ENCODE measurements at regions not wholly inside any gene's neighbourhood (a gene's known extent, or its start where the extent isn't known, plus 50 kb on each side); places are given as distances from the start of the nearest gene placed in this dataset.
"Not testable (repeated sequence)": the region's sequence is repeated elsewhere in the genome, so short reads cannot be mapped to it uniquely, and the experiment has no call there.

DNA sequence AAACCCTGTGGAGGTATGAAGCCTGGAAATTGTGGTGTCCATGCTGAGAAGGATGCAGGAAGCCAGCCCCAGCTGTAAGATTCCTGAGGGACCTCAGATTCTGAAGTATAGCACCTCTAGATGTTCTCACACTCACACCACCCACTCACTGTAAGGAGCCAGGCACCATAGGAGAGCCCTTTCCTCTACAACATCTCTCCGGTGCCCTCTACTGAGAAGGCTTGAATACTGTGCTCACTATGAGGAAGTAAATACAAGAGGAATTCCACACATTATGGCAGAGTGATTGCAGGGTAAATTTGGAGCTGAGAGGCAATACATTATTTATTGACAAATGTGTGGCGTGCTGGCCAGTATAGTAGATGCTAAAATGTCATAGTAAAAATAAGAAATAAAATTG lies 2414.0 kb upstream of the PCDH20 start:
- POLR2A ChIA-PET; H3K27ac ChIP-seq (ENCODE audit: extremely low read length, insufficient read depth, low read length); intact Hi-C loops (cut with micrococcal nuclease; ENCODE audit: unreplicated experiment); H3K4me2 ChIP-seq (ENCODE audit: low read depth, low read length); BruUV-seq (replicated peaks); H3K4me3 ChIP-seq (replicated peaks in 1 of 3; ENCODE audit: insufficient read depth in 1 of 3, low read depth in 2 of 3, low read length in 3 of 3); H3K9me3 ChIP-seq (ENCODE audit: low read length); DNase-seq (ENCODE audit: low spot score); H2AFZ ChIP-seq (ENCODE audit: low read length); H4K20me1 ChIP-seq (ENCODE audit: insufficient read depth, low read length); FAIRE-seq; H3K4me1 ChIP-seq (ENCODE audit: insufficient read depth, low read length); H3K27me3 ChIP-seq (ENCODE audit: control insufficient read depth in 1 of 2, insufficient read depth in 2 of 2, low read length in 2 of 2); CTCF ChIA-PET (ENCODE audit: low intra/inter-chr PET ratio, low total read pairs); H3K79me2 ChIP-seq (ENCODE audit: insufficient read depth, low read length); H3K9ac ChIP-seq (ENCODE audit: insufficient read depth, low read depth, low read length); in situ Hi-C loops (cut with HindIII; ENCODE audit: extremely low pct_ligation_motif_present, low pct_unique_long_range_greater_than_20kb); H3K36me3 ChIP-seq (replicated peaks in 1 of 2; ENCODE audit: control insufficient read depth in 1 of 2, insufficient read depth in 2 of 2, low read length in 2 of 2): not testable (repeated sequence)
- no CpG with 5 or more reads among the region's 2 CpGs for WGBS (ENCODE audit: low lambda C conversion rate)
- ATAC-seq = peak; percentile 100

DNA sequence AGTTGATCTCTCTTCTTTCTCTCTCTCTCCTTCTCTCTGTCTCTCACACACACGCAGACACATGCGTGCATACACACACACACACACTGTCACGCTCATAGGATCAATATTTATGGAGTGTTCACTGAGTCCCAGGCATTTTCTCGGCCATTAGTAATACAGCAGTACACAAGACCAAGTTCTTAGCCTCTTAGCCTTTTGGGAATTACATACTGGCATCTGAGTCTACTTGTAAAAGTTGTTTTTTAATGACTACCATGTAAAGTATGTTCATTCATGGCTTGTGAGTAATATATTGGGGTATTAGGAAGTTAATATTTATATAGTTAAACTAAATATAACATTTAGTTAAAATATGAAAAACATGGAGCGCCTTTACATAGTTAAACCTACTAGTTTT lies 2406.1 kb upstream of the PCDH20 start:
- FAIRE-seq; intact Hi-C loops (cut with micrococcal nuclease; ENCODE audit: unreplicated experiment); H3K9ac ChIP-seq (ENCODE audit: insufficient read depth, low read depth, low read length); BruUV-seq (replicated peaks); CTCF ChIA-PET (ENCODE audit: low intra/inter-chr PET ratio, low total read pairs); H4K20me1 ChIP-seq (ENCODE audit: insufficient read depth, low read length); H3K9me3 ChIP-seq (ENCODE audit: low read length); H3K4me1 ChIP-seq (ENCODE audit: insufficient read depth, low read length); DNase-seq (ENCODE audit: low spot score); H3K4me2 ChIP-seq (ENCODE audit: low read depth, low read length); ATAC-seq; H3K36me3 ChIP-seq (replicated peaks in 1 of 2; ENCODE audit: control insufficient read depth in 1 of 2, insufficient read depth in 2 of 2, low read length in 2 of 2); POLR2A ChIA-PET; in situ Hi-C loops (cut with HindIII; ENCODE audit: extremely low pct_ligation_motif_present, low pct_unique_long_range_greater_than_20kb); H2AFZ ChIP-seq (ENCODE audit: low read length); H3K27me3 ChIP-seq (ENCODE audit: control insufficient read depth in 1 of 2, insufficient read depth in 2 of 2, low read length in 2 of 2); H3K79me2 ChIP-seq (ENCODE audit: insufficient read depth, low read length); H3K4me3 ChIP-seq (replicated peaks in 1 of 3; ENCODE audit: insufficient read depth in 1 of 3, low read depth in 2 of 3, low read length in 3 of 3); H3K27ac ChIP-seq (ENCODE audit: extremely low read length, insufficient read depth, low read length): not testable (repeated sequence)
- 7% methylated on average over 5 of the region's 5 CpGs for WGBS (ENCODE audit: low lambda C conversion rate)

DNA sequence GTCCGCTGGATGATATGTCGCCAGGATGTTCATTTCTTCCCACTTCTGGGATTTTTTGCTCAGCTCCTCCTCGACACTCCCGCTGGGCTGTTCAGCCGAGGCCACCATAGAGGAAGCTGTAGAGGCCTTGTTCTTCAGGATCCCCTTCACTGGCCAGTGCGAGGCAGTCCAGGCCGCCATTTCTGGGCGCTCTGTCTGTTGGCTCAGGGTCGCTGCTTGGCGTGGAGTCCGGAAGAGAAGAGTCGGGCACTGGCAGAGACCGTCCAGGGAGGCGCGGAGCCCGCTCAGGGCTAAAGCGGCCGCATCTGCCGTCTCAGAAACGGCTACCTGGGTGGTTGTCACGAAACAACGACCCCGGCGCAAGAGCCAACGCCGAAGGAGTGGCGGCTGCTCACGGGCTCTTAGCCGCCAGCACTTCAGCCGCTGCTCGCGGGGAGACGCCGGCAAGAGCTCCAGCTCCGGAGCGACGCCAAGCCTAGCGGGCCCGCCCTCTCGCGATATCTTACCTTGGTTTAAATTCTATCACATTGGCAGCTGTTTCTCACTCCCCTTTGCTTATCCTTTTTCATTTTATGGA lies 2395.9 kb upstream of the PCDH20 start:
- H3K36me3 ChIP-seq (replicated peaks in 1 of 2; ENCODE audit: control insufficient read depth in 1 of 2, insufficient read depth in 2 of 2, low read length in 2 of 2); H3K4me3 ChIP-seq (replicated peaks in 1 of 3; ENCODE audit: insufficient read depth in 1 of 3, low read depth in 2 of 3, low read length in 3 of 3); ATAC-seq; H3K4me2 ChIP-seq (ENCODE audit: low read depth, low read length); H3K9me3 ChIP-seq (ENCODE audit: low read length); H3K4me1 ChIP-seq (ENCODE audit: insufficient read depth, low read length); BruUV-seq (replicated peaks); H3K79me2 ChIP-seq (ENCODE audit: insufficient read depth, low read length); H3K27ac ChIP-seq (ENCODE audit: extremely low read length, insufficient read depth, low read length); FAIRE-seq; H2AFZ ChIP-seq (ENCODE audit: low read length); POLR2A ChIA-PET; H3K27me3 ChIP-seq (ENCODE audit: control insufficient read depth in 1 of 2, insufficient read depth in 2 of 2, low read length in 2 of 2); CTCF ChIA-PET (ENCODE audit: low intra/inter-chr PET ratio, low total read pairs); H4K20me1 ChIP-seq (ENCODE audit: insufficient read depth, low read length); in situ Hi-C loops (cut with HindIII; ENCODE audit: extremely low pct_ligation_motif_present, low pct_unique_long_range_greater_than_20kb); H3K9ac ChIP-seq (ENCODE audit: insufficient read depth, low read depth, low read length); DNase-seq (ENCODE audit: low spot score); intact Hi-C loops (cut with micrococcal nuclease; ENCODE audit: unreplicated experiment): not testable (repeated sequence)
- 80% methylated on average over 21 of the region's 41 CpGs for WGBS (ENCODE audit: low lambda C conversion rate)
